ENCODE measurements at regions not wholly inside any gene's neighbourhood (a gene's known extent, or its start where the extent isn't known, plus 50 kb on each side); places are given as distances from the start of the nearest gene placed in this dataset.

- Histone ChIP-seq H3K9ac (ENCODE audit: low read depth, low read length) (no peak overlapping the region), H3K27ac (ENCODE audit: low read length) (no peak overlapping the region)
Measured at GRCh38 chr1:60376196-60376595, 302.6 kb upstream of the C1orf87 start.

GRCh38 chr1:60374537-60374936 is 301.0 kb upstream of the C1orf87 start:
- H3K4me1 ChIP-seq (ENCODE audit: insufficient read depth, low read length), result no peaks in the 10 kb centered on the region
- H3K9ac ChIP-seq (ENCODE audit: low read depth, low read length), result no peak overlapping the region
- no peaks in the 10 kb centered on the region for H3K27me3 ChIP-seq (ENCODE audit: insufficient read depth, low read length)
- H3K4me3 ChIP-seq (ENCODE audit: low read length), result no peak overlapping the region
- no peaks in the 10 kb centered on the region for H3K9me3 ChIP-seq (ENCODE audit: insufficient read depth, low read depth, low read length)
- H3K27ac ChIP-seq (ENCODE audit: low read length), result no peak overlapping the region
- H3K36me3 ChIP-seq (ENCODE audit: insufficient read depth, low read depth, low read length), result no peaks in the 10 kb centered on the region

More at GRCh38 chr1:60376196-60376595, 302.6 kb upstream of the C1orf87 start:
- H3K4me3 ChIP-seq (ENCODE audit: low read length), result no peak overlapping the region
- no peaks in the 10 kb centered on the region for H3K9me3 ChIP-seq (ENCODE audit: insufficient read depth, low read depth, low read length)
- no peaks in the 10 kb centered on the region for H3K27me3 ChIP-seq (ENCODE audit: insufficient read depth, low read length)
- H3K4me1 ChIP-seq (ENCODE audit: insufficient read depth, low read length), result no peaks in the 10 kb centered on the region
- no peaks in the 10 kb centered on the region for H3K36me3 ChIP-seq (ENCODE audit: insufficient read depth, low read depth, low read length)

- H3K4me1 ChIP-seq (ENCODE audit: insufficient read depth, low read length), result no peaks in the 10 kb centered on the region
- no peak overlapping the region for H3K9ac ChIP-seq (ENCODE audit: low read depth, low read length)
- H3K4me3 ChIP-seq (ENCODE audit: low read length), result no peak overlapping the region
- H3K27me3 ChIP-seq (ENCODE audit: insufficient read depth, low read length), result no peaks in the 10 kb centered on the region
- no peak overlapping the region for H3K27ac ChIP-seq (ENCODE audit: low read length)
- no peaks in the 10 kb centered on the region for H3K9me3 ChIP-seq (ENCODE audit: insufficient read depth, low read depth, low read length)
- no peaks in the 10 kb centered on the region for H3K36me3 ChIP-seq (ENCODE audit: insufficient read depth, low read depth, low read length)
Measured at GRCh38 chr1:60367532-60367931, 294.0 kb upstream of the C1orf87 start.

DNA sequence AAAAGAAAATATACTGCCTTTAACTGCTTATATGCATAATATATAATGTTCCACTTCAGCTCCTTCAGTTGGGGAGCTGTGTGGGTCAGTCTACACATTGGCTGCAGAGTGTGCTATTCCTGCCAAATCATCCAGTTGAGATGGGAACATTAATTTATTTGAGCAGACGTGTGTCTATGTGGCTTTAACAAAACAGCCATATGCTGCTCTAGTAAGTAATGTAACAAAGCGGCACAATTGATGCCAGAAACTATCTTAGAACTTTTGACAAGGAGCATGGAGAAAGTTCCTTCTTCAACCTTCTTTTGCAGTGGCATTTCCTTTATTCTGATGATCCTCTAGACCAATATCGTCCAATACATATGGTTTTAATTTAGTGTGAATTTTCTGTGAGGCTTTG is 285.9 kb upstream of the C1orf87 start:
- Histone ChIP-seq H3K9ac (ENCODE audit: low read depth, low read length) (no peak overlapping the region), H3K4me3 (ENCODE audit: low read length) (no peak overlapping the region), H3K27ac (ENCODE audit: low read length) (no peak overlapping the region), H3K36me3 (ENCODE audit: insufficient read depth, low read depth, low read length) (no peaks in the 10 kb centered on the region), H3K27me3 (ENCODE audit: insufficient read depth, low read length) (no peaks in the 10 kb centered on the region), H3K9me3 (ENCODE audit: insufficient read depth, low read depth, low read length) (no peaks in the 10 kb centered on the region), H3K4me1 (ENCODE audit: insufficient read depth, low read length) (no peaks in the 10 kb centered on the region)

DNA sequence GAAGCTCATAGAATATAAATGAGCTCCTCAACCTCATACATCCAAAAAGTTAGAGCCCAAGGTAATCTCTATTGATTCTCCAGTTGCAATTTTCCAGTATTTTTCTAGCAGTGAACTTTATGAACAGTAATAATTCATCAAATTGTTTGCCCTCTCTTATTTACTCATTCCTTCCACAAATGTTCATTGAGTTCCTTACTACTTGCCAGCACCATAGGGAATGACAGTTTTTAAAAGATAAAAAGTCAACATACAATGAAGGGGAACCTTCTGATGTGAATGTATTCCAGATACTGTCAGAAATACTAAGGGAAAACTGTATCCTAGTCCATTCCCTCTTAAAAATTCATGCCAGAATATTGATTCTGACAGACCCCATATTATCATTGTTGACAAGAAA is 277.0 kb upstream of the C1orf87 start:
- H3K9me3 ChIP-seq (ENCODE audit: insufficient read depth, low read depth, low read length), result no peaks in the 10 kb centered on the region
- no peaks in the 10 kb centered on the region for H3K27me3 ChIP-seq (ENCODE audit: insufficient read depth, low read length)
- H3K36me3 ChIP-seq (ENCODE audit: insufficient read depth, low read depth, low read length), result no peaks in the 10 kb centered on the region
- no peak overlapping the region for H3K4me3 ChIP-seq (ENCODE audit: low read length)
- H3K4me1 ChIP-seq (ENCODE audit: insufficient read depth, low read length), result no peaks in the 10 kb centered on the region
- H3K9ac ChIP-seq (ENCODE audit: low read depth, low read length), result no peak overlapping the region
- no peak overlapping the region for H3K27ac ChIP-seq (ENCODE audit: low read length)

- H3K9ac ChIP-seq (ENCODE audit: low read depth, low read length), result no peak overlapping the region
- no peaks in the 10 kb centered on the region for H3K4me1 ChIP-seq (ENCODE audit: insufficient read depth, low read length)
- no peak overlapping the region for H3K4me3 ChIP-seq (ENCODE audit: low read length)
- no peaks in the 10 kb centered on the region for H3K36me3 ChIP-seq (ENCODE audit: insufficient read depth, low read depth, low read length)
- no peak overlapping the region for H3K27ac ChIP-seq (ENCODE audit: low read length)
- H3K27me3 ChIP-seq (ENCODE audit: insufficient read depth, low read length), result no peaks in the 10 kb centered on the region
- no peaks in the 10 kb centered on the region for H3K9me3 ChIP-seq (ENCODE audit: insufficient read depth, low read depth, low read length)
Measured at GRCh38 chr1:60348884-60349283, 275.3 kb upstream of the C1orf87 start.

DNA sequence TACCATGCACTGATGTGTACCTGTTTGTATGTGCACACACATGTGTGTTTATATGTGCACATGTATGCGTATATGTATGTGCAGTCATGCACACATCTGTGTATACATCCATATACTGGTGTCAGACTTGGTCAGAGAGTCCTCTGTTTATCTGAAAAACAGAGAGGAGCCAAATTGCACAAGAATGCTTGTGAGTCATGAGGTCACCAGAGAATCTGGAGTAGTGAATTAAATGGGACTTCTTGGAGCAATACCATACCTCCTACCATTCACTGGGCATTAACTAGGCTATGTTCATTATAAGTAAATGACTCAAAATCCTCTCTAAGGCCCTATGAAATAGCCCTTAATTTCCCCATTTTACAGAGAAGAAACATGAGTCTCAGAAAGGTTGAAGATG is 272.1 kb upstream of the C1orf87 start:
- Histone ChIP-seq H3K36me3 (ENCODE audit: insufficient read depth, low read depth, low read length) (no peaks in the 10 kb centered on the region), H3K4me1 (ENCODE audit: insufficient read depth, low read length) (no peaks in the 10 kb centered on the region), H3K9ac (ENCODE audit: low read depth, low read length) (no peak overlapping the region), H3K9me3 (ENCODE audit: insufficient read depth, low read depth, low read length) (no peaks in the 10 kb centered on the region), H3K4me3 (ENCODE audit: low read length) (no peak overlapping the region), H3K27me3 (ENCODE audit: insufficient read depth, low read length) (no peaks in the 10 kb centered on the region), H3K27ac (ENCODE audit: low read length) (no peak overlapping the region)

DNA sequence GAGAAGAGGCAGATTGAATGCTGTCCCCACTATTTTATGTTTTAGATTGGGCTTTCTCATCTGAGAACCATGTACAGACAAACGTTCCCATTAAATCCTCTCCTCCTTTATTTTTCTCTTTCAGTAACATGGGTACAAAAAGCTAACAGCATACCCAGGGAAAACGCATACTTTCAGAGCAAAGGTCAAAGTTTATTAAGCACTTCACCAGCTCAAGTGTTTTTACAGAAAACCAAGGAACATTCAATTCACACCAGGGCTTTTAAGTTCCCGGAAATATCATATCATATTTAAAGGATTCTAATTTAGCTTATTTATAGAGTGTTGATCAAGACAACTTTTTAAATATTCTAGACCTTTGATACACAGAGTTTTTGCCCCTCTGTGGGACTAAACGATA is 271.5 kb upstream of the C1orf87 start:
- H3K9ac ChIP-seq (ENCODE audit: low read depth, low read length), result no peak overlapping the region
- H3K9me3 ChIP-seq (ENCODE audit: insufficient read depth, low read depth, low read length), result no peaks in the 10 kb centered on the region
- H3K27ac ChIP-seq (ENCODE audit: low read length), result no peak overlapping the region
- H3K27me3 ChIP-seq (ENCODE audit: insufficient read depth, low read length), result no peaks in the 10 kb centered on the region
- H3K4me1 ChIP-seq (ENCODE audit: insufficient read depth, low read length), result no peaks in the 10 kb centered on the region
- no peaks in the 10 kb centered on the region for H3K36me3 ChIP-seq (ENCODE audit: insufficient read depth, low read depth, low read length)
- no peak overlapping the region for H3K4me3 ChIP-seq (ENCODE audit: low read length)

DNA sequence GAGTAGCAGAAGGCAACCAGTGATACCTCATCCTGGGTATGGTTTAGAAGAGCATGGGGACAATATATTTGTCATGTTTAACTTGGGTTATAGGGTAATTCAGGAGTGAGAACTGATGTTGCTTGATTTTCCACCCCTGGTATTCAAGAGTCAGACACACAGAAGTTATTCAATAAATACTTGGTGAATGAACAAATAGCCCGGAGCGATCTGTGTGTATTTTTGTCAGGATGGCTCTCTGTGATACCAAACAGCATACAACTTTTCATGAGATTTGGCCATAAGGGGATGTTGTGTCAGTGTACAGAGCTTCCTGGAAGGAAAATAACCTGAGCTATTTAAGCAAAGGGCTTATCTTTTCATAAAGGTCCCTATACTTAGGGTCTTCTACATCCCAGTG is 270.2 kb upstream of the C1orf87 start:
- H3K9me3 ChIP-seq (ENCODE audit: insufficient read depth, low read depth, low read length), result no peaks in the 10 kb centered on the region

GRCh38 chr1:60342569-60342968 is 269.0 kb upstream of the C1orf87 start:
- Histone ChIP-seq H3K9me3 (ENCODE audit: insufficient read depth, low read depth, low read length) (no peaks in the 10 kb centered on the region), H3K9ac (ENCODE audit: low read depth, low read length) (no peak overlapping the region), H3K27me3 (ENCODE audit: insufficient read depth, low read length) (no peaks in the 10 kb centered on the region), H3K4me1 (ENCODE audit: insufficient read depth, low read length) (no peaks in the 10 kb centered on the region), H3K4me3 (ENCODE audit: low read length) (no peak overlapping the region), H3K27ac (ENCODE audit: low read length) (no peak overlapping the region), H3K36me3 (ENCODE audit: insufficient read depth, low read depth, low read length) (no peaks in the 10 kb centered on the region)

More for the DNA sequence above, 270.2 kb upstream of the C1orf87 start:
- no peaks in the 10 kb centered on the region for H3K4me1 ChIP-seq (ENCODE audit: insufficient read depth, low read length)
- no peak overlapping the region for H3K27ac ChIP-seq (ENCODE audit: low read length)
- H3K27me3 ChIP-seq (ENCODE audit: insufficient read depth, low read length), result no peaks in the 10 kb centered on the region
- H3K36me3 ChIP-seq (ENCODE audit: insufficient read depth, low read depth, low read length), result no peaks in the 10 kb centered on the region
- H3K4me3 ChIP-seq (ENCODE audit: low read length), result no peak overlapping the region
- H3K9ac ChIP-seq (ENCODE audit: low read depth, low read length), result no peak overlapping the region

DNA sequence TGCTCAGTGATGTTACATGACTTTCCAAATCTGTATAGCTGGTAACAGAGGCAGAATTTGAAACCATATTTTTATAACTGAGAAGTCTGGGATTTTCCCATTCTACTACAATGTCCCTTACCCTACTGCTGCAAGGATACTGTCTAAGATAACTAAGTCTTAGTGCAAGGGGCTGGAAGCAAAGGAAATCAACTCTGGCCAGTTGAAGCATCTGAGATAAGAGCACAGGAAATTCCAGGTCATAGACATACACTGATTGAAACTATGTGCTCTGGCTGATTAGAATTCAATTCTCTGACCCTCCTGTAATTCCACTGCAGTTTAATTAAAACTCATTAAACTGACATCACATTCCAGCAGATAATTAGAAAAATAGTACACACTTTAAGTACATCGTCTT is 267.7 kb upstream of the C1orf87 start:
- no peaks in the 10 kb centered on the region for H3K9me3 ChIP-seq (ENCODE audit: insufficient read depth, low read depth, low read length)
- no peaks in the 10 kb centered on the region for H3K36me3 ChIP-seq (ENCODE audit: insufficient read depth, low read depth, low read length)
- no peak overlapping the region for H3K9ac ChIP-seq (ENCODE audit: low read depth, low read length)
- H3K27me3 ChIP-seq (ENCODE audit: insufficient read depth, low read length), result no peaks in the 10 kb centered on the region
- no peak overlapping the region for H3K27ac ChIP-seq (ENCODE audit: low read length)
- no peak overlapping the region for H3K4me3 ChIP-seq (ENCODE audit: low read length)
- H3K4me1 ChIP-seq (ENCODE audit: insufficient read depth, low read length), result no peaks in the 10 kb centered on the region

- H3K27me3 ChIP-seq (ENCODE audit: insufficient read depth, low read length), result no peaks in the 10 kb centered on the region
- no peak overlapping the region for H3K27ac ChIP-seq (ENCODE audit: low read length)
- no peak overlapping the region for H3K9ac ChIP-seq (ENCODE audit: low read depth, low read length)
- H3K9me3 ChIP-seq (ENCODE audit: insufficient read depth, low read depth, low read length), result no peaks in the 10 kb centered on the region
- H3K4me3 ChIP-seq (ENCODE audit: low read length), result no peak overlapping the region
- no peaks in the 10 kb centered on the region for H3K4me1 ChIP-seq (ENCODE audit: insufficient read depth, low read length)
- H3K36me3 ChIP-seq (ENCODE audit: insufficient read depth, low read depth, low read length), result no peaks in the 10 kb centered on the region
Measured at GRCh38 chr1:60331647-60332046, 258.1 kb upstream of the C1orf87 start.

DNA sequence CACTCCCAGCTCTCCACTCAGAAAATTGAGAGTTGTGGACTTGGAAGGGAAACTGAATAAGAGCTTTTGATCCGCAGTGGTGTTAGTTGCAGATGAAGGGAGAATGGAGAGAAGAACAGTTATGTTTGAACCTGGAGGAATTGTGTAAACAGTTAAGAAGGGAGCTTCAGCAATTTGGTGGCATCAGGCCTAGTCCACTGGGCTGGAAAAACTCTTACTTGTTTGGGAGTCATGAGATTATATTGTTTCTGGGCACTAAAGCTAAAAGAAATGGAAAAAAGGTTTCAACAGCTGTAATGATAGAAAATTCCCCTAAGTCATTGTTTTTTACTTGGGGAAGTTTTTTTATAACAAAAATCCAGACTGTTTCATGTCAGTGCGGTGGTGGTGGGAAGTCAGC is 256.1 kb upstream of the C1orf87 start:
- Histone ChIP-seq H3K4me1 (ENCODE audit: insufficient read depth, low read length) (no peaks in the 10 kb centered on the region), H3K27me3 (ENCODE audit: insufficient read depth, low read length) (no peaks in the 10 kb centered on the region), H3K27ac (ENCODE audit: low read length) (no peak overlapping the region), H3K9ac (ENCODE audit: low read depth, low read length) (no peak overlapping the region), H3K36me3 (ENCODE audit: insufficient read depth, low read depth, low read length) (no peaks in the 10 kb centered on the region), H3K4me3 (ENCODE audit: low read length) (no peak overlapping the region), H3K9me3 (ENCODE audit: insufficient read depth, low read depth, low read length) (no peaks in the 10 kb centered on the region)

Measured in iPS-20b (cell line).